MM.1S (cell line): ENCODE measurements at regions not wholly inside any gene's neighbourhood (a gene's known extent, or its start where the extent isn't known, plus 50 kb on each side); places are given as distances from the start of the nearest gene placed in this dataset.

Experiments
- DNase-seq: peaks from one replicate; pipeline ENCODE4 v3.0.0-alpha.2; 2015
- H2AFZ ChIP-seq: fragments of 300-600 bp; sonication (generic); 2 replicates; pipeline ENCODE4 v1.6.0; 2016; ENCODE audit warnings: antibody characterized with exemption, low read length
- H3F3A ChIP-seq: fragments of 300-600 bp; sonication (generic); 2 replicates; pipeline ENCODE4 v1.6.1; 2016; ENCODE audit warnings: mild to moderate bottlenecking, antibody characterized with exemption, low read length, moderate library complexity, mixed read lengths; ENCODE audit not compliant: insufficient read depth
- H3K27ac ChIP-seq: fragments of 300-600 bp; sonication (generic); 2 replicates; pipeline ENCODE4 v1.5.1; 2016; ENCODE audit warnings: mild to moderate bottlenecking, low read length
- H3K27me3 ChIP-seq: fragments of 300-600 bp; sonication (generic); replicated peaks from 2 replicates; pipeline ENCODE4 v1.6.0; 2016; ENCODE audit warnings: low read length; ENCODE audit not compliant: insufficient read depth
- H3K36me3 ChIP-seq: fragments of 300-600 bp; sonication (generic); replicated peaks from 2 replicates; pipeline ENCODE4 v1.6.1; 2016; ENCODE audit warnings: mild to moderate bottlenecking, low read length, mixed read lengths; ENCODE audit not compliant: insufficient read depth
- H3K4me1 ChIP-seq: fragments of 300-600 bp; sonication (generic); 2 replicates; pipeline ENCODE4 v1.6.1; 2016; ENCODE audit warnings: low read length, mixed read lengths
- H3K4me2 ChIP-seq: fragments of 300-600 bp; sonication (generic); 2 replicates; pipeline ENCODE4 v1.6.0; 2016; ENCODE audit warnings: low read depth, low read length
- H3K4me3 ChIP-seq: fragments of 300-600 bp; sonication (generic); 2 replicates; pipeline ENCODE4 v1.5.1; 2016; ENCODE audit warnings: low read length, mixed read lengths
- H3K79me2 ChIP-seq: fragments of 300-600 bp; sonication (generic); 2 replicates; pipeline ENCODE4 v1.6.1; 2016; ENCODE audit warnings: mixed run types, low read length, mixed read lengths
- H3K9ac ChIP-seq: fragments of 300-600 bp; sonication (generic); 2 replicates; pipeline ENCODE4 v1.6.1; 2016; ENCODE audit warnings: low read length, mixed read lengths
- H3K9me2 ChIP-seq: fragments of 300-600 bp; sonication (generic); replicated peaks from 2 replicates; pipeline ENCODE4 v1.6.1; 2016; ENCODE audit warnings: mild to moderate bottlenecking, low read length, mixed read lengths; ENCODE audit not compliant: insufficient read depth
- H3K9me3 ChIP-seq: fragments of 300-600 bp; sonication (generic); replicated peaks from 2 replicates; pipeline ENCODE4 v1.6.1; 2016; ENCODE audit warnings: mild to moderate bottlenecking, low read length, mixed read lengths; ENCODE audit not compliant: insufficient read depth
- H4K20me1 ChIP-seq: fragments of 300-600 bp; sonication (generic); 2 replicates; pipeline ENCODE4 v1.6.1; 2016; ENCODE audit warnings: mild to moderate bottlenecking, low read length, moderate library complexity, mixed read lengths; ENCODE audit not compliant: insufficient read depth
- CTCF ChIP-seq: fragments of 300-600 bp; sonication (generic); IDR thresholded peaks from 2 replicates; pipeline ENCODE4 v1.5.1; 2016; ENCODE audit warnings: antibody characterized with exemption, low read length, mixed read lengths
- EZH2 ChIP-seq: fragments of 300-600 bp; sonication (generic); optimal IDR thresholded peaks from 2 replicates; pipeline ENCODE3; 2017; ENCODE audit warnings: low read depth, mild to moderate bottlenecking, antibody characterized with exemption, low read length, mixed read lengths
- EZH2phosphoT487 ChIP-seq: fragments of 300-600 bp; sonication (generic); IDR thresholded peaks from 2 replicates; pipeline ENCODE4 v1.6.1; 2018; ENCODE audit warnings: antibody characterized with exemption, low read length

GRCh38 chr9:109888695-109889094, 108.7 kb downstream of the PALM2AKAP2 start:
- Histone ChIP-seq H3K27ac (no peak overlapping the region), H4K20me1 (no peaks in the 10 kb centered on the region), H3F3A (no peaks in the 10 kb centered on the region), H3K79me2 (no peaks in the 10 kb centered on the region), H3K4me3 (no peak overlapping the region), H3K4me2 (no peak overlapping the region), H3K27me3 (no peaks in the 10 kb centered on the region), H3K36me3 (no peaks in the 10 kb centered on the region), H3K4me1 (0 out of 2 replicates have a peak, but pooled peaks cover 6% of the 10 kb centered on the region), H3K9ac (no peak overlapping the region), H3K9me3 (no peaks in the 10 kb centered on the region), H2AFZ (no peak overlapping the region), H3K9me2 (no peaks in the 10 kb centered on the region)
- no peak for TF ChIP-seq EZH2
- TF ChIP-seq CTCF = no peak
- no peak for TF ChIP-seq EZH2phosphoT487
- DNase-seq = no peak

- H3K27me3 ChIP-seq = no peaks in the 10 kb centered on the region
Measured at GRCh38 chr9:109889456-109889855, 109.5 kb downstream of the PALM2AKAP2 start.

GRCh38 chr9:109893241-109893640, 113.2 kb downstream of the PALM2AKAP2 start:
- Histone ChIP-seq H3K9me2 (no peaks in the 10 kb centered on the region), H2AFZ (peak overlapping the region; percentile 31; the same call in 1 of the 2 replicates), H3F3A (no peaks in the 10 kb centered on the region), H3K27me3 (no peaks in the 10 kb centered on the region), H4K20me1 (no peaks in the 10 kb centered on the region), H3K9me3 (no peaks in the 10 kb centered on the region), H3K36me3 (no peaks in the 10 kb centered on the region), H3K9ac (peak overlapping the region; percentile 13; the same call in 1 of the 2 replicates), H3K27ac (no peak overlapping the region), H3K79me2 (no peaks in the 10 kb centered on the region), H3K4me3 (peak overlapping the region; percentile 25; the same call in 1 of the 2 replicates), H3K4me1 (no peaks in the 10 kb centered on the region), H3K4me2 (peak overlapping the region; percentile 65)
- TF ChIP-seq CTCF = no peak
- no peak for TF ChIP-seq EZH2phosphoT487
- TF ChIP-seq EZH2 = no peak
- peak; percentile 15 for DNase-seq

More at GRCh38 chr9:109889456-109889855, 109.5 kb downstream of the PALM2AKAP2 start:
- Histone ChIP-seq H3K9me2 (no peaks in the 10 kb centered on the region), H3F3A (no peaks in the 10 kb centered on the region), H3K27ac (no peak overlapping the region), H3K4me3 (no peak overlapping the region), H3K9ac (no peak overlapping the region), H4K20me1 (no peaks in the 10 kb centered on the region), H2AFZ (no peak overlapping the region), H3K9me3 (no peaks in the 10 kb centered on the region), H3K4me2 (no peak overlapping the region), H3K36me3 (no peaks in the 10 kb centered on the region), H3K79me2 (no peaks in the 10 kb centered on the region), H3K4me1 (0 out of 2 replicates have a peak, but pooled peaks cover 6% of the 10 kb centered on the region)
- TF ChIP-seq EZH2phosphoT487 (no peak), EZH2 (no peak), CTCF (no peak)
- peak; percentile 24 for DNase-seq
